ENCODE measurements at regions not wholly inside any gene's neighbourhood (a gene's known extent, or its start where the extent isn't known, plus 50 kb on each side); places are given as distances from the start of the nearest gene placed in this dataset.

DNA sequence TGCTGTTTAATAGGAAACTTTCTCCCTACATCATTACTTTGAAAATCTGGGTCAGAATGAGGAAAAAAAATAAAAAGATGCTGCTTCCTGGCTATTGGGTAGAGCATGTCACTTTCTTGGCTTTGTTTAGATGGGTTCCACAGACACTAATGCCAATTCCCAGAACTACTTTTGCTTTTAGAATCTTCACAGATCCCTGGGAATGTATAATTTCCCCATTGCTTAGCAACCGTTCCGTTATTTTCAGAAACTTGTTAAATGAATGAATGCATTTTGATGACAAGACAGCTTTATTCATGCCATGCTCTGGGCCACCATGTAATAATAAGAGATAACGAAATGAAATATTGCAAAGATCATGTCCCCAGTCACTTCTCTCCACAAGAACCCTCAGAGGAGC lies 126.5 kb upstream of the TRPC7 start:
- no peak for TF ChIP-seq POLR2A (IDR thresholded peaks at IDR 0.05)
- TF ChIP-seq, protein P1, sequence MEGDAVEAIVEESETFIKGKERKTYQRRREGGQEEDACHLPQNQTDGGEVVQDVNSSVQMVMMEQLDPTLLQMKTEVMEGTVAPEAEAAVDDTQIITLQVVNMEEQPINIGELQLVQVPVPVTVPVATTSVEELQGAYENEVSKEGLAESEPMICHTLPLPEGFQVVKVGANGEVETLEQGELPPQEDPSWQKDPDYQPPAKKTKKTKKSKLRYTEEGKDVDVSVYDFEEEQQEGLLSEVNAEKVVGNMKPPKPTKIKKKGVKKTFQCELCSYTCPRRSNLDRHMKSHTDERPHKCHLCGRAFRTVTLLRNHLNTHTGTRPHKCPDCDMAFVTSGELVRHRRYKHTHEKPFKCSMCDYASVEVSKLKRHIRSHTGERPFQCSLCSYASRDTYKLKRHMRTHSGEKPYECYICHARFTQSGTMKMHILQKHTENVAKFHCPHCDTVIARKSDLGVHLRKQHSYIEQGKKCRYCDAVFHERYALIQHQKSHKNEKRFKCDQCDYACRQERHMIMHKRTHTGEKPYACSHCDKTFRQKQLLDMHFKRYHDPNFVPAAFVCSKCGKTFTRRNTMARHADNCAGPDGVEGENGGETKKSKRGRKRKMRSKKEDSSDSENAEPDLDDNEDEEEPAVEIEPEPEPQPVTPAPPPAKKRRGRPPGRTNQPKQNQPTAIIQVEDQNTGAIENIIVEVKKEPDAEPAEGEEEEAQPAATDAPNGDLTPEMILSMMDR (IDR thresholded peaks at IDR 0.05), result no peak
